ENCODE measurements at regions not wholly inside any gene's neighbourhood (a gene's known extent, or its start where the extent isn't known, plus 50 kb on each side); places are given as distances from the start of the nearest gene placed in this dataset.

DNA sequence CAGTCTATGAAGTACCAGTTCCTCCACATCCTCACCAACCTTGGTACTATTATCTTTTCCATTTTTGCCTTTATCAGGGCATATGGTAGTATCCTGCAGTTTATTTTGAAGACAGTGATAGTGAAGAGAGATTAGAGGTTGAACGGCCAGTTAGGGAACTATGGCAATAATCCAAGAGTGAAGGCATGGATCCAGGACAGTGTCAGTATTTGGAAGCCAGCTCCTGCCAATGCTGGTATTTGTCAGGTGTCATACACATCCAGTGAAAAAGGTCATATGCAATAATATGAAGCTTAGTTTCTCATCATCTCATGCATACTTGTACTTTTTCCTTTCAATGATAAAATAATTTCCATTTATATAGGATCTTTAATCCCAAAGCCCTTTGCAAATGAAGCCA lies 56.8 kb upstream of the KCNMB2 start:
- no peak for TF ChIP-seq POLR2A (IDR thresholded peaks at IDR 0.05)
- no peak for TF ChIP-seq CTCF (IDR thresholded peaks at IDR 0.05)

Measured in thyroid gland (tissue), 4 donors.